GM18951 (cell line): ENCODE measurements at regions not wholly inside any gene's neighbourhood (a gene's known extent, or its start where the extent isn't known, plus 50 kb on each side); places are given as distances from the start of the nearest gene placed in this dataset.
"Not testable (repeated sequence)": the region's sequence is repeated elsewhere in the genome, so short reads cannot be mapped to it uniquely, and the experiment has no call there.

Source experiments
- POLR2A ChIP-seq: IDR thresholded peaks from 4 replicates; pipeline ENCODE4 v1.6.1; 2011; ENCODE audit warnings: mild to moderate bottlenecking; ENCODE audit not compliant: insufficient read length, insufficient read depth; ENCODE audit errors: extremely low read depth
- in situ Hi-C: fragments of 300-500 bp; cut with MboI; formaldehyde crosslinking; loops from one replicate; pipeline ENCODE4 v1.12.0; 2022; ENCODE audit warnings: low sequenced_read_pairs, mixed read lengths, inconsistent platforms; ENCODE audit not compliant: unreplicated experiment

GRCh38 chr4:20196476-20196875 lies 55.2 kb upstream of the SLIT2 start:
- TF ChIP-seq POLR2A: no peak
- in situ Hi-C loops: no loop called here

GRCh38 chr4:20195071-20195885 lies 56.4 kb upstream of the SLIT2 start:
- in situ Hi-C loops: no loop called here
- no peak for TF ChIP-seq POLR2A

- in situ Hi-C loops: no loop called here
- no peak for TF ChIP-seq POLR2A
Observed at GRCh38 chr4:20194123-20195013, 57.3 kb upstream of the SLIT2 start.

GRCh38 chr4:20193141-20193936 lies 58.4 kb upstream of the SLIT2 start:
- in situ Hi-C loops: no loop called here
- TF ChIP-seq POLR2A: no peak

GRCh38 chr4:20192736-20193135 lies 59.0 kb upstream of the SLIT2 start:
- in situ Hi-C loops: no loop called here
- TF ChIP-seq POLR2A: no peak

- in situ Hi-C loops: no loop called here
- TF ChIP-seq POLR2A: no peak
Observed at GRCh38 chr4:20185103-20185502, 66.6 kb upstream of the SLIT2 start.

GRCh38 chr4:20183131-20183530 lies 68.6 kb upstream of the SLIT2 start:
- in situ Hi-C loops: not testable (repeated sequence)

GRCh38 chr4:20181926-20182325 lies 69.8 kb upstream of the SLIT2 start:
- in situ Hi-C loops: no loop called here
- TF ChIP-seq POLR2A: no peak

GRCh38 chr4:20180509-20180908 lies 71.2 kb upstream of the SLIT2 start:
- in situ Hi-C loops: no loop called here
- TF ChIP-seq POLR2A: no peak

GRCh38 chr4:20178902-20179576 lies 72.7 kb upstream of the SLIT2 start:
- TF ChIP-seq POLR2A: no peak
- in situ Hi-C loops: no loop called here

- no peak for TF ChIP-seq POLR2A
Observed at GRCh38 chr4:20176881-20177280, 74.8 kb upstream of the SLIT2 start.

GRCh38 chr4:20172070-20172760 lies 79.5 kb upstream of the SLIT2 start:
- in situ Hi-C loops: no loop called here
- no peak for TF ChIP-seq POLR2A

More at GRCh38 chr4:20176881-20177280, 74.8 kb upstream of the SLIT2 start:
- in situ Hi-C loops: no loop called here
